ENCODE measurements at regions not wholly inside any gene's neighbourhood (a gene's known extent, or its start where the extent isn't known, plus 50 kb on each side); places are given as distances from the start of the nearest gene placed in this dataset.

GRCh38 chr1:98368995-98369394, 292.5 kb upstream of the SNX7 start:
- TF ChIP-seq CTCF (IDR thresholded peaks at IDR 0.05 in 2 of 3, conservative IDR thresholded peaks at IDR 0.05 in 1 of 3; ENCODE audit: control insufficient read depth in 2 of 3, extremely low read depth in 1 of 3, insufficient read depth in 1 of 3, low read depth in 3 of 3, low read length in 3 of 3), result no peak
- TF ChIP-seq POLR2AphosphoS5 (IDR thresholded peaks at IDR 0.05; ENCODE audit: low read length), result no peak
- no peak for TF ChIP-seq POLR2A (IDR thresholded peaks at IDR 0.05; ENCODE audit: low read depth, low read length)
- no peak for TF ChIP-seq BMI1 (IDR thresholded peaks at IDR 0.05; ENCODE audit: borderline replicate concordance)
- TF ChIP-seq EP300 (IDR thresholded peaks at IDR 0.05; ENCODE audit: borderline replicate concordance in 1 of 2, control insufficient read depth in 1 of 2, low read depth in 2 of 2, low read length in 2 of 2), result no peak
- no peak for TF ChIP-seq GATAD2B (conservative IDR thresholded peaks at IDR 0.05; ENCODE audit: low read depth)
- TF ChIP-seq FOS (IDR thresholded peaks at IDR 0.05; ENCODE audit: borderline replicate concordance, extremely low read depth, insufficient read length), result no peak
- TF ChIP-seq SIX5 (IDR thresholded peaks at IDR 0.05; ENCODE audit: low read depth, low read length, severe bottlenecking), result no peak
- no peak for TF ChIP-seq RBBP5 (conservative IDR thresholded peaks at IDR 0.05)

Data from GM12878 (cell line).